ENCODE measurements at regions not wholly inside any gene's neighbourhood (a gene's known extent, or its start where the extent isn't known, plus 50 kb on each side); places are given as distances from the start of the nearest gene placed in this dataset.

GRCh38 chr14:51564986-51565604 lies 86.6 kb upstream of the FRMD6 start:
- intact Hi-C loops (cut with DNase I; ENCODE audit: low total_unique reads): no loop called here
- H3K27ac ChIP-seq: no peak overlapping the region
- DNase-seq (no peak), ATAC-seq (no peak)
- no peaks in the 10 kb centered on the region for H3K9me3 ChIP-seq
- no peak for TF ChIP-seq POLR2A (IDR thresholded peaks at IDR 0.05)
- TF ChIP-seq, protein P1, sequence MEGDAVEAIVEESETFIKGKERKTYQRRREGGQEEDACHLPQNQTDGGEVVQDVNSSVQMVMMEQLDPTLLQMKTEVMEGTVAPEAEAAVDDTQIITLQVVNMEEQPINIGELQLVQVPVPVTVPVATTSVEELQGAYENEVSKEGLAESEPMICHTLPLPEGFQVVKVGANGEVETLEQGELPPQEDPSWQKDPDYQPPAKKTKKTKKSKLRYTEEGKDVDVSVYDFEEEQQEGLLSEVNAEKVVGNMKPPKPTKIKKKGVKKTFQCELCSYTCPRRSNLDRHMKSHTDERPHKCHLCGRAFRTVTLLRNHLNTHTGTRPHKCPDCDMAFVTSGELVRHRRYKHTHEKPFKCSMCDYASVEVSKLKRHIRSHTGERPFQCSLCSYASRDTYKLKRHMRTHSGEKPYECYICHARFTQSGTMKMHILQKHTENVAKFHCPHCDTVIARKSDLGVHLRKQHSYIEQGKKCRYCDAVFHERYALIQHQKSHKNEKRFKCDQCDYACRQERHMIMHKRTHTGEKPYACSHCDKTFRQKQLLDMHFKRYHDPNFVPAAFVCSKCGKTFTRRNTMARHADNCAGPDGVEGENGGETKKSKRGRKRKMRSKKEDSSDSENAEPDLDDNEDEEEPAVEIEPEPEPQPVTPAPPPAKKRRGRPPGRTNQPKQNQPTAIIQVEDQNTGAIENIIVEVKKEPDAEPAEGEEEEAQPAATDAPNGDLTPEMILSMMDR (IDR thresholded peaks at IDR 0.05 in 4 of 5, conservative IDR thresholded peaks at IDR 0.05 in 1 of 5): no peak
- in situ Hi-C loops (cut with MboI; ENCODE audit: low sequenced_read_pairs in 4 of 4): no loop called here
- no peaks in the 10 kb centered on the region for H3K36me3 ChIP-seq
- H3K4me3 ChIP-seq: no peak overlapping the region
- no peaks in the 10 kb centered on the region for H3K4me1 ChIP-seq
- no peaks in the 10 kb centered on the region for H3K27me3 ChIP-seq

GRCh38 chr14:51566831-51567582 lies 84.7 kb upstream of the FRMD6 start:
- no peak for ATAC-seq
- H3K4me3 ChIP-seq: no peak overlapping the region
- H3K27me3 ChIP-seq: no peaks in the 10 kb centered on the region
- no peaks in the 10 kb centered on the region for H3K9me3 ChIP-seq
- no peaks in the 10 kb centered on the region for H3K4me1 ChIP-seq
- no peak for DNase-seq
- in situ Hi-C loops (cut with MboI; ENCODE audit: low sequenced_read_pairs in 4 of 4): no loop called here
- intact Hi-C loops (cut with DNase I; ENCODE audit: low total_unique reads): no loop called here
- no peak overlapping the region for H3K27ac ChIP-seq
- no peaks in the 10 kb centered on the region for H3K36me3 ChIP-seq
- TF ChIP-seq, protein P1 (IDR thresholded peaks at IDR 0.05 in 4 of 5, conservative IDR thresholded peaks at IDR 0.05 in 1 of 5): no peak
- no peak for TF ChIP-seq POLR2A (IDR thresholded peaks at IDR 0.05)

DNA sequence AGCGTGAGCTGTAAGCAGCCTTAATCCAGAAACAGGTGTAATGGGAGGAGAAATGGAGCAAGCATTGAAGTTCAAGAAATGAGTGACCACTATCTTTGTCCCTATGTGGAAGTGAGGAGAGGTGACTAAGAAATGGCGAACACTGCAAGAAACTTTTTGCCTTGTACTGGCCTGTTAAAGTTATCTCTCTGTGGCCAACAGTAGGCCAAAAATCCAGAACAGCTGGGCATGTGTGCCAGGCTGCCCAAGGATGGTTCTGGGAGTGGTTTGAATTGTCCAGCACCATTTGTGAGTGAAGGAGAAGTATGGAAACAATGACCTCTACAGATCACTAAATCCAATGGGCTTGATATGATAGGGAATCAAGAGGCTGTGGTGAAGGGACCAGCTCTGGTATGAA lies 83.3 kb upstream of the FRMD6 start:
- intact Hi-C loops (cut with DNase I; ENCODE audit: low total_unique reads) (no loop called here), in situ Hi-C loops (cut with MboI; ENCODE audit: low sequenced_read_pairs in 4 of 4) (no loop called here)
- TF ChIP-seq, protein P1 (IDR thresholded peaks at IDR 0.05 in 4 of 5, conservative IDR thresholded peaks at IDR 0.05 in 1 of 5): no peak
- no peak for TF ChIP-seq POLR2A (IDR thresholded peaks at IDR 0.05)
- DNase-seq (no peak), ATAC-seq (no peak)
- Histone ChIP-seq H3K27me3 (no peaks in the 10 kb centered on the region), H3K9me3 (no peaks in the 10 kb centered on the region), H3K27ac (no peak overlapping the region), H3K4me3 (no peak overlapping the region), H3K36me3 (no peaks in the 10 kb centered on the region), H3K4me1 (no peaks in the 10 kb centered on the region)

DNA sequence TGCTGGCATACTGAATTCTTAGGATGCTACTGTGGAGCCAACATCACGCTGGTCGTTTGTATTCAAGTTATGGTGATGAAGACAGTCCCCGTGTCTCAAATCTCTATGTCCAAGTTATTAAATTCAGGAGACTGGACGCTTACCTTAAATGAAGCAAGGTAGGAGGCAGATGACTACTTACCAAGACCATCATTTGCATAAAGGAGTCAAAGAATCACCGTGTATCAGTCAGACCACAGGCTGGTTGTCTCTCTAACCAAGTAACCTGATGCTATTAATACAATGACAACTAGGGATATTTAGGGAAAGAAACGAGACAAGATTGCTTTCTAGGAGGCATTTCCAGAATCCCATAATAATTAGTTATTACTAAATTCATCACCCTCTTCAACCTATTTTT lies 78.1 kb upstream of the FRMD6 start:
- Histone ChIP-seq H3K4me3 (no peak overlapping the region), H3K4me1 (no peaks in the 10 kb centered on the region), H3K9me3 (no peaks in the 10 kb centered on the region), H3K36me3 (no peaks in the 10 kb centered on the region), H3K27me3 (no peaks in the 10 kb centered on the region), H3K27ac (no peak overlapping the region)
- ATAC-seq: no peak
- TF ChIP-seq POLR2A (IDR thresholded peaks at IDR 0.05): no peak
- intact Hi-C loops (cut with DNase I; ENCODE audit: low total_unique reads) (no loop called here), in situ Hi-C loops (cut with MboI; ENCODE audit: low sequenced_read_pairs in 4 of 4) (no loop called here)
- DNase-seq: no peak

DNA sequence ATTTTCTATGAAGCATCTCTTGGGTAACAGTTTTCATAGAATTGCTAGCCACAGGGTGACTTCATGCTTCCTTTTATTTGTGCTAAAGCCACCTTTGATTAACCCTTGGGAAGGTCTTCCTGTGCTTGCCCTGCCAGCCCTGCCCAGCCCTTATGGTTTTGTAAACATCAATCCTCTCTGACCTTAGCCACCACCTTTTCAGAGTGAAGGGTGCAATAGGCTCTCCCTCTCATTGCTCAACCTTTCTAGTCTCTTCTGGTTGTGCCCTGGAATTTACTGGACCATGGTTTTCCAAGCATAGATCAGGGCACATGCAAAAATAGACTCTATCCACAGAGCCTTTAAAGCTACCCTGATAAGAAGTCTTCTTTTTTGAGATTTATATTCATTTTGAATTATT lies 77.7 kb upstream of the FRMD6 start:
- in situ Hi-C loops (cut with MboI; ENCODE audit: low sequenced_read_pairs in 4 of 4): no loop called here
- Histone ChIP-seq H3K27ac (no peak overlapping the region), H3K4me1 (no peaks in the 10 kb centered on the region), H3K27me3 (no peaks in the 10 kb centered on the region), H3K9me3 (no peaks in the 10 kb centered on the region), H3K36me3 (no peaks in the 10 kb centered on the region), H3K4me3 (no peak overlapping the region)
- ATAC-seq (no peak), DNase-seq (no peak)
- intact Hi-C loops (cut with DNase I; ENCODE audit: low total_unique reads): no loop called here
- TF ChIP-seq, protein P1 (IDR thresholded peaks at IDR 0.05 in 4 of 5, conservative IDR thresholded peaks at IDR 0.05 in 1 of 5): no peak
- TF ChIP-seq POLR2A (IDR thresholded peaks at IDR 0.05): no peak

Measured in gastrocnemius medialis (tissue), 4 donors.